Endothelial cell of umbilical vein (primary cell): ENCODE measurements at regions not wholly inside any gene's neighbourhood (a gene's known extent, or its start where the extent isn't known, plus 50 kb on each side); places are given as distances from the start of the nearest gene placed in this dataset.

Experiments used
- CTCF ChIP-seq, 2 donors: IDR thresholded peaks; 1 replicate in 1 of 2; 2 replicates in 1 of 2; pipeline ENCODE4 v1.5.1; 2011; ENCODE audit warnings: low read length in 2 of 2, mild to moderate bottlenecking in 2 of 2, moderate library complexity in 2 of 2, control low read depth in 1 of 2, inconsistent platforms in 1 of 2, low read depth in 1 of 2; ENCODE audit not compliant: insufficient read depth in 1 of 2; ENCODE audit errors: extremely low read depth in 1 of 2
- EZH2 ChIP-seq: IDR thresholded peaks from 2 replicates; pipeline ENCODE4 v1.6.1; 2012; ENCODE audit warnings: borderline replicate concordance, low read depth, mild to moderate bottlenecking, moderate library complexity, low read length, inconsistent platforms; ENCODE audit not compliant: severe bottlenecking
- FOS ChIP-seq: IDR thresholded peaks from 2 replicates; pipeline ENCODE4 v1.6.1; 2011; ENCODE audit warnings: mild to moderate bottlenecking, low read length, moderate library complexity, borderline replicate concordance; ENCODE audit not compliant: insufficient read depth
- POLR2A ChIP-seq: IDR thresholded peaks from 2 replicates; pipeline ENCODE4 v1.6.1; 2012; ENCODE audit warnings: low read depth, mild to moderate bottlenecking, control low read depth, low read length

GRCh38 chr22:48169227-48169626 is 1406.8 kb downstream of the TBC1D22A start:
- no peak for TF ChIP-seq CTCF (IDR thresholded peaks at IDR 0.05; ENCODE audit: extremely low read depth in 1 of 2, insufficient read depth in 1 of 2, low read depth in 1 of 2, low read length in 2 of 2)
- no peak for TF ChIP-seq EZH2
- TF ChIP-seq POLR2A: no peak
- TF ChIP-seq FOS: no peak
